Brain microvascular endothelial cell (primary cell): ENCODE measurements at regions not wholly inside any gene's neighbourhood (a gene's known extent, or its start where the extent isn't known, plus 50 kb on each side); places are given as distances from the start of the nearest gene placed in this dataset.

ENCODE experiments used
- DNase-seq: peaks from one replicate; pipeline ENCODE4 v3.0.0-alpha.2; 2020
- H3K27ac ChIP-seq: fragments of 250-450 bp; sonication (Bioruptor Pico); 2 replicates; pipeline ENCODE4 v1.5.1; 2020; ENCODE audit warnings: mild to moderate bottlenecking, moderate library complexity
- H3K27me3 ChIP-seq: fragments of 250-450 bp; sonication (Bioruptor Pico); replicated peaks from 2 replicates; pipeline ENCODE4 v1.5.1; 2020; ENCODE audit warnings: mild to moderate bottlenecking
- H3K36me3 ChIP-seq: fragments of 250-450 bp; sonication (Bioruptor Pico); replicated peaks from 2 replicates; pipeline ENCODE4 v1.5.1; 2020; ENCODE audit warnings: mild to moderate bottlenecking
- H3K4me3 ChIP-seq: 2 replicates; pipeline ENCODE4 v1.5.1; 2011; ENCODE audit warnings: low read depth, mild to moderate bottlenecking, control low read depth, low read length, moderate library complexity
- CTCF ChIP-seq: IDR thresholded peaks from 2 replicates; pipeline ENCODE4 v1.5.1; 2011; ENCODE audit warnings: low read depth, mild to moderate bottlenecking, moderate library complexity, low read length, control low read depth, inconsistent platforms; ENCODE audit errors: missing control alignments
- in situ Hi-C: cut with HindIII; loops from 2 replicates; pipeline ENCODE4 v1.10.0; 2017; ENCODE audit warnings: low sequenced_read_pairs, low pct_ligation_motif_present

- no peaks in the 10 kb centered on the region for H3K36me3 ChIP-seq
- no peak for DNase-seq
- in situ Hi-C loops: no loop called here
- no peak overlapping the region for H3K4me3 ChIP-seq
- H3K27ac ChIP-seq: no peak overlapping the region
- H3K27me3 ChIP-seq: no peaks in the 10 kb centered on the region
- no peak for TF ChIP-seq CTCF
Measured at GRCh38 chr10:21311426-21311825, 214.1 kb downstream of the SKIDA1 start.

- in situ Hi-C loops: no loop called here
- no peak for TF ChIP-seq CTCF
- no peak overlapping the region for H3K27ac ChIP-seq
- H3K27me3 ChIP-seq: no peaks in the 10 kb centered on the region
- no peak for DNase-seq
- H3K36me3 ChIP-seq: no peaks in the 10 kb centered on the region
- H3K4me3 ChIP-seq: no peak overlapping the region
Measured at GRCh38 chr10:21309427-21309826, 216.1 kb downstream of the SKIDA1 start.

GRCh38 chr10:21308946-21309345 is 216.5 kb downstream of the SKIDA1 start:
- TF ChIP-seq CTCF: no peak
- H3K4me3 ChIP-seq: no peak overlapping the region
- no peak for DNase-seq
- H3K36me3 ChIP-seq: no peaks in the 10 kb centered on the region
- H3K27ac ChIP-seq: no peak overlapping the region
- H3K27me3 ChIP-seq: no peaks in the 10 kb centered on the region
- in situ Hi-C loops: no loop called here

- no peak for TF ChIP-seq CTCF
- in situ Hi-C loops: no loop called here
- H3K36me3 ChIP-seq: no peaks in the 10 kb centered on the region
- no peak overlapping the region for H3K27ac ChIP-seq
- no peak overlapping the region for H3K4me3 ChIP-seq
- no peaks in the 10 kb centered on the region for H3K27me3 ChIP-seq
- DNase-seq: no peak
Measured at GRCh38 chr10:21308018-21308417, 217.5 kb downstream of the SKIDA1 start.

GRCh38 chr10:21304608-21305007 is 220.9 kb downstream of the SKIDA1 start:
- Histone ChIP-seq H3K36me3 (no peaks in the 10 kb centered on the region), H3K27ac (no peak overlapping the region), H3K4me3 (no peak overlapping the region), H3K27me3 (no peaks in the 10 kb centered on the region)
- in situ Hi-C loops: no loop called here
- DNase-seq: no peak
- TF ChIP-seq CTCF: no peak

- Histone ChIP-seq H3K4me3 (no peak overlapping the region), H3K36me3 (no peaks in the 10 kb centered on the region), H3K27me3 (no peaks in the 10 kb centered on the region), H3K27ac (no peak overlapping the region)
- in situ Hi-C loops: no loop called here
- no peak for TF ChIP-seq CTCF
- DNase-seq: no peak
Measured at GRCh38 chr10:21304198-21304597, 221.3 kb downstream of the SKIDA1 start.
